ENCODE measurements at regions not wholly inside any gene's neighbourhood (a gene's known extent, or its start where the extent isn't known, plus 50 kb on each side); places are given as distances from the start of the nearest gene placed in this dataset.

DNA sequence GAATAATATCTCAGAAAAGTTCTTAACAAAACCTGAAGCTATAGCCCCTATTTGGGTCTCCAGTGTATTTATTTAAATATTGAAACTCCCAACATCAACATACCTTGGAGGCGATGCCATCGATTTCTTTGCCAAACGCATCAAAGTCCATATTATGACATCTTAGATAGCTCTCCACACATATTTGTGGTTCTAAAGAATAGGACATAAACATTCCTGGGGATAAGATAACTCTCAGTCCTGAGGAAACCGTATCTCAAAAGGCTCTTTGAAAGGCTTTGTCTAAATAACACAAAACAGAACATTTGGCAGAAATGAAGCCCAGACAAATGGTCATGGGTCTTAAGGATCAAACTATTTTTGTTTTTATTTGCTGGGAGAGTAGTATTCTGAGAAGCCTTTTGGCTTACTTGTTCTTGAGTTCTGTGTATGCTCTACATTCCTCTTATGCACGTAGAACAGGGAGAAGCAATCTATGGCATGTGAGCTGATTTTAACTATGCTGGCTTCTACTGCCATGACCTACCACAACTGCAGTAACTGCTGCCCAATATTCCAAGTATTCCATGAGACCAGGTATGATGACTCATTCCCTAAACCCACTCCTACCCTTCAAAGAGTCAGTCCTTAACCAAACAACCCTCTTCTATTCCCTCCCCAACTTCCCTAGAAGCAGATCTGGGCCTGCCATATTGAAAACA, 279.0 kb upstream of the ZFHX3 start:
- in situ Hi-C loops (cut with HindIII; ENCODE audit: low pct_ligation_motif_present, low sequenced_read_pairs): no loop called here
- no peaks in the 10 kb centered on the region for H3K27me3 ChIP-seq (replicated peaks)
- H3K36me3 ChIP-seq (replicated peaks): no peaks in the 10 kb centered on the region
- H3K27ac ChIP-seq: no peak overlapping the region
- DNase-seq: peak; percentile 9
- no peak overlapping the region for H3K4me3 ChIP-seq (ENCODE audit: low read depth, low read length)
- TF ChIP-seq, protein P1, sequence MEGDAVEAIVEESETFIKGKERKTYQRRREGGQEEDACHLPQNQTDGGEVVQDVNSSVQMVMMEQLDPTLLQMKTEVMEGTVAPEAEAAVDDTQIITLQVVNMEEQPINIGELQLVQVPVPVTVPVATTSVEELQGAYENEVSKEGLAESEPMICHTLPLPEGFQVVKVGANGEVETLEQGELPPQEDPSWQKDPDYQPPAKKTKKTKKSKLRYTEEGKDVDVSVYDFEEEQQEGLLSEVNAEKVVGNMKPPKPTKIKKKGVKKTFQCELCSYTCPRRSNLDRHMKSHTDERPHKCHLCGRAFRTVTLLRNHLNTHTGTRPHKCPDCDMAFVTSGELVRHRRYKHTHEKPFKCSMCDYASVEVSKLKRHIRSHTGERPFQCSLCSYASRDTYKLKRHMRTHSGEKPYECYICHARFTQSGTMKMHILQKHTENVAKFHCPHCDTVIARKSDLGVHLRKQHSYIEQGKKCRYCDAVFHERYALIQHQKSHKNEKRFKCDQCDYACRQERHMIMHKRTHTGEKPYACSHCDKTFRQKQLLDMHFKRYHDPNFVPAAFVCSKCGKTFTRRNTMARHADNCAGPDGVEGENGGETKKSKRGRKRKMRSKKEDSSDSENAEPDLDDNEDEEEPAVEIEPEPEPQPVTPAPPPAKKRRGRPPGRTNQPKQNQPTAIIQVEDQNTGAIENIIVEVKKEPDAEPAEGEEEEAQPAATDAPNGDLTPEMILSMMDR (IDR thresholded peaks at IDR 0.05; ENCODE audit: low read depth, low read length, missing control alignments): no peak

DNA sequence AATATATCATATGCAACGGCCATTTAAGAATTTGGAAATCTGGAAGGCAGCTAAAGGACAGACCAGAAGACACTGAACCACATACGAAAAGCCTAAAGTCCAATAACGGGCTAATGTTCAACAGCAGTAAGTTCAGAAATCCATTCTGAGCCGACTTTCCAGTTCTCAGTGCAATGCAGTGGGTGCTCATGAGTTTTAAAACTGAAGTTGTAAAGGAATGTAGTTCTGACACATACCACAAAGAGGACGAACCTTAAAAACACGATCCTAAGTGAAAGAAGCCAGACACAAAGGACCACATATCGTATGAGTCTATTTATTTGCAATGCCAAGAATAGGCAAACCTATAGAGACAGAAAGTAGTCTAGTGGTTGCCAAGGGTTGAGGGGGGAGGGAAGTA, 278.3 kb upstream of the ZFHX3 start:
- in situ Hi-C loops (cut with HindIII; ENCODE audit: low pct_ligation_motif_present, low sequenced_read_pairs): no loop called here
- DNase-seq: no peak

DNA sequence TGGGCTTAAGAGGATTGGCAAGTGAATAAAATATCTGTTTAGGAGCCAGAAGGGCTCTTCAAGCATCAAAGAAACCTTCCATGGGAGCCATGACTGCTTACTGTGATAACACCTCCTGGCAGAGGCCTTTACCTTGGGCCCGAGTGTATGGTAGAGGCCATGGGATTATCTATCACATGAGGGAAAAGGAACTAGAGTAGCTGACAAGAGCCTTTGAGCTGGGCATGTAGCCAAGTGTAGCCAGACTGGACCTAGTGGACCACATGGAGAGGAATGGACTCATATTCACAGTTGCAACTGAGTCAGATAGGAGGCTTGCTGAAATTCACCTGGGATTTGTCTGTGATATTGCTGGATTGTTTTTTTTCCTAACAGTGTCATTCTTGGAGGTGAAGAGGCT, 276.0 kb upstream of the ZFHX3 start:
- Histone ChIP-seq H3K4me3 (ENCODE audit: low read depth, low read length) (no peak overlapping the region), H3K27me3 (replicated peaks) (no peaks in the 10 kb centered on the region), H3K27ac (no peak overlapping the region), H3K36me3 (replicated peaks) (no peaks in the 10 kb centered on the region)
- DNase-seq: no peak
- in situ Hi-C loops (cut with HindIII; ENCODE audit: low pct_ligation_motif_present, low sequenced_read_pairs): no loop called here
- TF ChIP-seq, protein P1 (IDR thresholded peaks at IDR 0.05; ENCODE audit: low read depth, low read length, missing control alignments): no peak

More for the DNA sequence above, 278.3 kb upstream of the ZFHX3 start:
- Histone ChIP-seq H3K4me3 (ENCODE audit: low read depth, low read length) (no peak overlapping the region), H3K27me3 (replicated peaks) (no peaks in the 10 kb centered on the region), H3K27ac (no peak overlapping the region), H3K36me3 (replicated peaks) (no peaks in the 10 kb centered on the region)
- TF ChIP-seq, protein P1 (IDR thresholded peaks at IDR 0.05; ENCODE audit: low read depth, low read length, missing control alignments): no peak

- TF ChIP-seq, protein P1 (IDR thresholded peaks at IDR 0.05; ENCODE audit: low read depth, low read length, missing control alignments): no peak
- DNase-seq: no peak
- Histone ChIP-seq H3K27me3 (replicated peaks) (no peaks in the 10 kb centered on the region), H3K36me3 (replicated peaks) (no peaks in the 10 kb centered on the region), H3K27ac (no peak overlapping the region), H3K4me3 (ENCODE audit: low read depth, low read length) (no peak overlapping the region)
- in situ Hi-C loops (cut with HindIII; ENCODE audit: low pct_ligation_motif_present, low sequenced_read_pairs): no loop called here
These were observed 274.9 kb upstream of the ZFHX3 start for GRCh38 chr16:73322856-73323255.

DNA sequence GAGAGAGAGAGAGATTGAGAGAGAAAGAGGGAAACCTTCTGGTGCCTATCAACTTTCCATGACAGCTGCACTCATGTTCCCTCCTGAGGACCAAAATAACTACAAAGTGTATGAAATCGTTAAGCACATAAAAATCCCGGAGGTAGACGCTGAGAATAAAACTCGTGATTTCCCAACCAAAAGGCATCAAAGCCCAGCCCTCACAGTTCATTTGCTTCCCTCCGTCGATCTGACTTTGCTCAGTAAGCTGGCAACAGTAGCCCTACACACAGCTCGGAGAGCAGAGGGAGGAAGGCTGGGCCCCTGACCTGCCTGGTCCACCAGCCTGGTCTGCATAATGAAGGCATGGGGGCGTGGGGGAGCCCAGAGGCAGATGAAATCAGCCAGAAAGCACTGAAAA, 273.9 kb upstream of the ZFHX3 start:
- in situ Hi-C loops (cut with HindIII; ENCODE audit: low pct_ligation_motif_present, low sequenced_read_pairs): no loop called here
- Histone ChIP-seq H3K27me3 (replicated peaks) (no peaks in the 10 kb centered on the region), H3K36me3 (replicated peaks) (no peaks in the 10 kb centered on the region), H3K4me3 (ENCODE audit: low read depth, low read length) (no peak overlapping the region), H3K27ac (no peak overlapping the region)
- no peak for DNase-seq
- TF ChIP-seq, protein P1 (IDR thresholded peaks at IDR 0.05; ENCODE audit: low read depth, low read length, missing control alignments): no peak

- in situ Hi-C loops (cut with HindIII; ENCODE audit: low pct_ligation_motif_present, low sequenced_read_pairs): no loop called here
- H3K36me3 ChIP-seq (replicated peaks): no peaks in the 10 kb centered on the region
- H3K27me3 ChIP-seq (replicated peaks): no peaks in the 10 kb centered on the region
- no peak overlapping the region for H3K27ac ChIP-seq
- TF ChIP-seq, protein P1 (IDR thresholded peaks at IDR 0.05; ENCODE audit: low read depth, low read length, missing control alignments): no peak
- DNase-seq: no peak
- H3K4me3 ChIP-seq (ENCODE audit: low read depth, low read length): no peak overlapping the region
These were observed 271.8 kb upstream of the ZFHX3 start for GRCh38 chr16:73319737-73320136.
